Epithelial cell of prostate (primary cell): ENCODE measurements at regions not wholly inside any gene's neighbourhood (a gene's known extent, or its start where the extent isn't known, plus 50 kb on each side); places are given as distances from the start of the nearest gene placed in this dataset.
"Not testable (repeated sequence)": the region's sequence is repeated elsewhere in the genome, so short reads cannot be mapped to it uniquely, and the experiment has no call there.

Source experiments
- DNase-seq: peaks from one replicate; pipeline ENCODE4 v3.0.0-alpha.2; 2011; ENCODE audit warnings: low read depth, low spot score
- H3K27ac ChIP-seq: fragments of 450-650 bp; 2 replicates; pipeline ENCODE4 v1.5.1; 2017; ENCODE audit warnings: mild to moderate bottlenecking

DNA sequence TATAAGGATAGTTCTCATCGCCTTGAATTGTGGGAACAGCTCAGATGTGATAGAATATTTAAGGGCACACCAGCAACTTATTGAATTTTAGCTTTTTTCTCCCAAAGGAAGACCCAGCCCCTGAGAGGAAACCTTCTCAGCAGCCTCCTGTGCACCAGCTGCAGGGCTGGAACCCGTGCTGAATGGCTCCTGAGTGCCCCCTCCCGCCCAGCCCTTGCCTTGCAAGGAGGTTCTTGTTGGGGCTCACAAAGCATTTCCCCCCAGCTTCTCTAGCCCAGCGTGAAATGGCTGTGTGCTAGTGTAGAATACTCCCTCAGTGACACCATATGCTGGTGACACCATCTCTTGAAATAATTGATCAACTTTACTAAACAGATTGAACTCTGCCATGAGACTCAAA lies 1227.4 kb downstream of the TMEM121 start:
- H3K27ac ChIP-seq, DNase-seq: not testable (repeated sequence)

DNA sequence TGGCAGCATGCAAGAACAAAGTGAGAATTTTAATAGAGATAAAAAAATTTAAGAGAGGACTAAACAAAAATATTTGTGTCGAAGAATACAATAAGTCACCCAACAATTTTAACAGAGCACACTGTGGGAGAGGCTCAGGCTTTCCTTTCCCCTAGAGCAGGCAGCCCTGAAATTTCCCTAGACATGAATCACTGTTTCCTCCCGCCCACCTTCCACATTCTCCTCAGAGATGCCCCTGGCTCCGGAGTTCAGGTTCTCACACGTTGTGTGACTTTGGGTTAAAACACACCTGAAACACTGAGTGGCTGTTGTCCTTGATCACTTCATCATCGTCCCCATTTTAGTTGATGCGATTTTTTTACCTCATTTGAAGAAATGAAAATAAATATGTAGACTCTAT lies 1231.1 kb downstream of the TMEM121 start:
- DNase-seq: not testable (repeated sequence)

DNA sequence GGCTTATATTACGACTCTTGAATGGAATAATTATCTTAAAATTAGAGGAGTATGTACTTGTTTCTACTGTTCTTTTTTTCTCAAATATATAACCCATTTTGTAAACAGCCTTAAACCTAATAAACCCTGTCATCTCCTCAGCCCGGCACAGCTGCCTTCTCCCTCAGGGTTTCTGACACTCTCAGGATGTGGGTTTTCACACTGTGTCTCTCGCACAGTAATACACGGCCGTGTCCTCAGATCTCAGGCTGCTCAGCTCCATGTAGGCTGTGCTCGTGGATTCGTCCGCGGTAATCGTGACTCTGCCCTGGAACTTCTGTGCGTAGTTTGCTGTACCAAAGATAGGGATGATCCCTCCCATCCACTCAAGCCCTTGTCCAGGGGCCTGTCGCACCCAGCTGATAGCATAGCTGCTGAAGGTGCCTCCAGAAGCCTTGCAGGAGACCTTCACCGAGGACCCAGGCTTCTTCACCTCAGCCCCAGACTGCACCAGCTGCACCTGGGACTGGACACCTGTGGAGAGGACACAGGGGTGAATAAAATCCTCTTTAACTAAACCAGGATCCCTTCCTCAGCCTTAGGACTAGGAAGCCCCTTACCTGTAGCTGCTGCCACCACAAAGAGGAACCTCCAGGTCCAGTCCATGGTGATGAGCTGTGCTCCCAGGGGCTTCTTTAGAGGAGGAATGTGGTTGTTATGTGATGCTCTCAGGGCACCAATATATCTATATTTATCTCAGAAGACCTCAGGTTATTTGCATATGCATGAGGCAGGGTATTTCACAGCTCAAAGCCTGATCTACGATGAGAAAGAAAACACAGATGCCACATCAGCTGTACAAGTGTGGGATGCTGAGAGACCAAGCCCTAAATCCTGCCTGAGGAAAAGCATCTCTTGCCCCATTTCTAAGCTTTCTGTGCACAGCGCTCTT lies 1235.8 kb downstream of the TMEM121 start:
- not testable (repeated sequence) for DNase-seq

More for the DNA sequence above, 1231.1 kb downstream of the TMEM121 start:
- not testable (repeated sequence) for H3K27ac ChIP-seq

DNA sequence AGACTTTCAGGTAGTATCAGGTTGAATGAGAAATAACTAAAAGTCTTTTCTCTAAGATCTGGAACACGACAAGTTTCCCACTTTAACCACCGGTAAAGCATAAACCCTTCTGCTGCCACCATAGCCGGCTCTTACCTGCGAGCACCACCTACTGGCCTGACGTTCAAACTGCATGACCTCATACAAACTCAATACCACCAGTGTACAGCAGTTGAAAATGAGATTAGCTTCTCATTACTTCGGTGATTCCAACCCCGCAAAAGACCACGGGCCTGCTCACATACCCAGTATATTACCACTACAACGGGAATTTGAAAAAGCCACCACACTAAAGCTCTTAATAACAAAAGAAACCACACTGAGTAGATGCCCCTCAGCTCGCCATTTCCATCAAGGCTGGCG lies 1238.6 kb downstream of the TMEM121 start:
- H3K27ac ChIP-seq, DNase-seq: not testable (repeated sequence)

More for the DNA sequence above, 1235.8 kb downstream of the TMEM121 start:
- not testable (repeated sequence) for H3K27ac ChIP-seq

DNA sequence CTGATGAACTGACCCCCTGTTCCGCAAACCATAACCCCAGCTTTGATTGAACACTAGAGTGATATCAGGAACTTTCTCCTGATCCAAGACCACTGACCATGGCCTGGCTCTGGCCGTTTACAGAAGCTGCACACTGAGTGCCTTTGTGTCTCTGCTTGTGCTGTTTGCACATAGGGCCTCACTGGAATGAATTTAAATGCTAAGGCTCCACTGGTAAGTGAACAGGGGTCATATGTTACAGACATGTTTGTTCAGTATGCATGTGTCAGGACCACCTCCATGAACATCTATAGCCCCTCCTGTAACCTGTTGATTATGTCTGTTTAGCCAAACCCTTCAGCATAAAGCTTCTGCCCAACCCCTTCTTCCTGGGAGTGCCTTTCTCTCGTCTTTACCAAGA lies 1239.8 kb downstream of the TMEM121 start:
- H3K27ac ChIP-seq: no peak overlapping the region
- no peak for DNase-seq

DNA sequence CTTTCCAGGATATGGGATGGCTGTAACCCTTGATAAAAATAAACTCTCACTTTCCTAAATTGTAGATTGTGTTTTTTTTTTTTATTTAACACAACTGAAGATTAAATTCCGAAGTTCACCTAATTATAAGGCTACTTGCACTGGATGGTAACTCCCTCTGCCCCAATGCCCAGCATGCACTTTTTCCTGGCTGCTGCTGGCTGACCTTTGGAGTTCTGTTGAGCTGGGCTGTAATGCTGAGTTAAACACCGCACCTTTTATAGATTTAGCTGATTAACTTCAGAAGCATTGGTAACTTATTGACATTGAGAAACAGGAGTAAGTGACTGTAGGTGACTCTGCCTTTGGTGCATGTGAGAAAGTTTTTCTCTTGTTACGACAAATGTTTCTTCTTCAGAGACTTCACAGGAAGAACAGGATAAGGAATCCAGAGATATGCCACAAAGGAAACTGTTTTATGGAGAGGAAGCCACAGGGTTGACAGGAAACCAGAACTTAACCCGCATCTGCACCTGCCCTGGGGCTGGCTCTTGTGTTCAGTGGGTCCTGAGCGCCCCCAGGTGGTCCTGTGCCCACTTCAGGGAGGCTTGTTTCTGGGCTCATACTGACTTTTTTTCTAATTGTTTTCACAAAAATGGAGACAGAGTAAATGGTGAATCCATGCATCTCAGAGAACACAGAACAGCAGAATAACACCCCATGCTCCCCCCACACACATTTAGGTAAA lies 1240.3 kb downstream of the TMEM121 start:
- H3K27ac ChIP-seq, DNase-seq: not testable (repeated sequence)

DNA sequence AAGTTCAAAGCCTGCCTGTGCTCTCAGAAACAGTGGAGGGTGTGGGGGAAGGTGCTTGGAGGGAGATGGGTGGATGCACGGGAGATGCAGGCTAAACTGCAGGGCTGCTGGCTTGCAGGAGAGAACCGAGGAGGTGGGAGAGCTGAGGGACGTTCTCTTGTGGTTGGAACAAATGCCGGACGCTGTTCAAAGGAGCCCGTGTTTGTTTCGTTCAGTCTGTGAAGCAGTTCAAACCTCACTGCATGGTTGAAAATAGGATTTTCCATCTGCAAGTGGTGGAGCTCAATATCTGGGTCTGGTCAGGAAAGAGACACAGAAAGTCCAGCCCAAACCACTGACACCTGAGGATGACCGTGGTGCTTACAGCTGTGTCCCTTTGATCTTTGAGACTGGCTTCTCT lies 1241.8 kb downstream of the TMEM121 start:
- not testable (repeated sequence) for H3K27ac ChIP-seq, DNase-seq

DNA sequence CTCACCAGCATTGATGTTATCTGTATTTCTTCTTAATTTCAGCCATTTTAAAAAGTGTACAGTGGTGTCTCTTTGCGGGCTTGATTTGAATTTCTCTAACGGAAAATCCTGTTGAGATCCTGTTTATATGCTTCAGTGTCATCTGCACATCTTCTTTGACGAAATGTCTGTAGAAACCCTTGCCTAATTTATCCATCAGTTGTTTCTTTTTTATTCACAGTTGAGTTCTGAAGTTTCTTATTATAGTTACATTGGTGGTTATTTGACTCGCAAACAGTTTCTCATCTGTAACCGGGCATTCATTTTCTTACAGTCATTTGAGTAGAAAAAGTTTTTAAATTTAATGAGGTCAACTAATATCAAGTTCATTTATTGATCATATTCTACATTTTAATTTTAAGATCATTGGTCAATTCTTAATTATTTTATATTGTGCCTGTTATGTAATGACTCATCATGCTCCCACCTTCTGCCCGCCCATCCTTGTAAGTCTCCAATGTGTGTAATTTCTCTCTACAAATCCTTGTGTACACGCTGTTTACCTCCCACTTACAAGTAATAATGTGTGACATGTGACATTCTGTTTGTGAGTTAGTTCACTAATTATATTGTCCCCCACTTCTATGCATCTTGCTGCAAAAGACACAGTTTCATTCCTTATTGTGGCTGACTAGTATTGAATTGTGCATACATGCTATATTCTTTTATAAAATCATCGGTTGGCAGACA lies 1242.8 kb downstream of the TMEM121 start:
- not testable (repeated sequence) for DNase-seq, H3K27ac ChIP-seq

DNA sequence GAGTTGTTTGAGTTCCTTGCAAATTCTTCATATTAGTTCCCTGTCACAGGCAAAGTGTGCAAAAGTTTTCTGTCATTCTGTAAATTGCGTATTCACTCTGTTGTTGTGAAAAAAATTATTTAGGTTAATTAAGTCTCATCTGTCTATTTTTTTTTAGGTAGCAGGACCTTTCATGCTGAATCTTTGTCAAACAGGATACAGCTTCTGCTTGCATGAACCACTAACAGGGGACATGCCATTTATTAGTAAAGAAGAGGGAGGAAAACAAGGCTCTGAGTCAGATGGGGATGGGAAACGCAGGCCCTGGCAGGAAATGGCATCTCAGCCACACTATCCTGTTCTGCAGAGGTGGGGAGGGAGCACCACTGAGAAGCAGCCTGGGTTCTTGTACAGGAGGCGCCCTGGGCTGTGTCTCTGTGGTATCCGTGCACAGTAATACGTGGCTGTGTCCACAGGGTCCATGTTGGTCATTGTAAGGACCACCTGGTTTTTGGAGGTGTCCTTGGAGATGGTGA lies 1243.8 kb downstream of the TMEM121 start:
- not testable (repeated sequence) for H3K27ac ChIP-seq, DNase-seq

DNA sequence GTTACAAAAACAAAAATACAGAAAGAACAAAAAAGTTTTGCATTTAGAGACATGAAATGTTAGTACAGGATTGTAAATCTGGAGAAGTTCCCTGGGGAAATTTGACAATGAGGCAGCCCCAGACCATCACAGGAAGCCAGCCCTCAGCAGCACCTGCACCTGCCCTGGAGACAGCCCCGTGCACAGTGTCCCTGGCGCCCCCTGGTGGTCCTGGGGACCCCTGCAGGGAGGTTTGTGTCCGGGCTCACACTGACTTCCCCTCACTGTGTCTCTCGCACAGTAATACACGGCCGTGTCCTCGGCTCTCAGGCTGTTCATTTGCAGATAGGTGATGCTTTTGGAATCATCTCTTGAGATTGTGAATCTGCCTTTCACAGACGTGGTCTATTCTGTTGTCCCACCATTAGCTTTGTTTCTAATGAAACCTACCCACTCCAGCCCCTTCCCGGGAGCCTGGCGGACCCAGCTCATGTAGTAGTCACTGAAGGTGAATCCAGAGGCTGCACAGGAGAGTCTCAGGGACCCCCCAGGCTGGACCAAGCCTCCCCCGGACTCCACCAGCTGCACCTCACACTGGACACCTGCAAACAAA lies 1248.6 kb downstream of the TMEM121 start:
- not testable (repeated sequence) for DNase-seq, H3K27ac ChIP-seq

DNA sequence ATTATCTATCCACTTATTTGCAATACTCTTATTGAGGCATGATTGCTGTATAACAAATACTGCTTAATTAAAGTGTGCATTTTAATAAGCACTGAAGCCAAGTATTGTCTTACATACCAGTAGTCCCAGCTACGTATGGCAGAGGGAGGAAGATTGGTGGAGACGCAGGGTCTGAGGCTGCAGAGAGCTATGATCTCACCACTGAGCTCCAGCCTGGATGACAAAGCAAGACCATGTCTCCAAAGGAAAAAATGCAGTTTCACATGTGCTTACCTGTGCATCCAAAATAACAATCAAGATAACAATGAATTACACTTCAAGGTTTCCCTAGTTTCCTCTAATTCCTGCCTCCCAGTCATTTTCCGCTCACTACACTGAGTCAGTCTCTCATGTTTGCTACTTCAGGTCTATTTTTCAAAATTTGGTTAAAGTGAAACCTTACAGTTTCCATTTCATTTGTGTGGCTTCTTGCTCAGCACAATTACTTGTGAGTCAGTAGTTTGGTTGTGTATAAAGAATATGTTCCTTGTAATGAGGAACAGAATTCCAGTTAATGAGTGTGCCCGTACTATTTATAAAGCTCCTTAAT lies 1250.1 kb downstream of the TMEM121 start:
- no peak overlapping the region for H3K27ac ChIP-seq

DNA sequence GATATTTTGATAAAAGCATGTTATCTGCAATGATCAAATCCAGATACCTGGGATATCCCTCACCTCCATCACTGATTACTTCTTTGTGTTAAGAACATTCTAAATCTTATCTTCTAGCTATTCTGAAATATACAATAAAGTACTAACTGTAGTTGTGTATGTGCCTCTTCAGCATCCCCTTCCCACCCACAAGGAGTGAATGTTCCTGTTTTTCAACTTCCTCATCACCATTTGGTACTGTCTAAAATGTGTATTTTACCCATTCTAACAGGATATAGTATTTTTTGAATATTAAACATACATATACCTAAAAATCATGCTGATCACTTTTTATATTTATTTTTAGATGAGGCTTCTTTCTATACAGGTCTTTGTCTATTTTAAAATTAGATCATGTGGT lies 1252.6 kb downstream of the TMEM121 start:
- H3K27ac ChIP-seq: no peak overlapping the region
- DNase-seq: no peak

More for the DNA sequence above, 1250.1 kb downstream of the TMEM121 start:
- DNase-seq: no peak

DNA sequence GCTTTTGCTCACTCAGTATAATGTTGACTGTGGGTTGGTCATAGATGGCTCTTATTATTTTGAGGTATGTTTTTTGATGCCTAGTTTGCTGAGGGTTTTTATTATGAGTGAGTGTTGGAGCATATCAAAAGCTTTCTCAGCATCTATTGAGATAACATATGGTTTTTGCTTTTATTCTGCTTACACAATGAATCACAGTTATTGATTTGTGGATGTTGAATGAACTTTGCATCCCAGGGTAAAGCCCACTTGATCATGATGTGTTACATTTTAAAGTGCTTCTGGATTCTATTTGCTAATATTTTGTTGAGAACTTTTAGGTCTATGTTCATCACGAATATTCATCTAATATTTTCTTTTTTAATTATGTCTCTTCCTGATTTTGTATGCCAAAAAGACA lies 1260.3 kb downstream of the TMEM121 start:
- H3K27ac ChIP-seq: no peak overlapping the region
- no peak for DNase-seq

DNA sequence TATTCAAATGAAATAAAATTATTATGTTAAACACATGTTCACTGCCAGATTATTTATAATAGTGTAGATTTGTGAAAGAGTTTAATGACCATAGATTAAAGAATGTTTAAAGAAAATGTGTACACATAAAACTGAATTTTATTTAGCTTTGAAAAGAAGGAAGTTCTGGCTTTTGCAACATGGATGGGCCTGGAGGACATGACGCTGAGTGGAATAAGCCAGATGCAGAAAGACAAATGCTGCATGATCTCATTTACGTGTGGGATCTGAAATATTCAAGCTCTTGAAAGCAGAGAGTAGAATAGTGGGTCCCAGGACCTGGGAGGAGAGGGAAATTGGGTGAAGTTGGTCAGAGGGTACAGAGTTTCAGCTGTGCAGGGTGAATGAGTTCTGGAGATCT lies 1261.2 kb downstream of the TMEM121 start:
- DNase-seq: no peak
- no peak overlapping the region for H3K27ac ChIP-seq

DNA sequence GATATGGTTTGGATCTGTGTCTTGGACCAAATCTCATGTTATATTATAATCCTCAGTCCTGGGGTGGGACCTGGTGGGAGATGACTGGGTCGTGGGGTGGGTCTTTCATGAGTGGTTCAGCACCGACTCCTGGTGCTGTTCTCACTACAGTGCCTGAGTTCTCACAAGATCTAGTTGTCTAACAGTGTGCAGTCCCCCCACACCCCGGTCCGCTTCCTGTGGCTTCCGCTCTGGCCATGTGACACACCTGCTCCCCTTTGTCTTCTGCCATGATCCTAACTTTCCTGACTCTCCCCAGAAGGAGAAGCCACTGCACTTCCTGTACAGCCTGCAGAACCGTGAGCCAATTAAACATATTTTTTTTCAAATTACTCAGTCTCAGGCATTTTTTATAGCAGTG lies 1262.2 kb downstream of the TMEM121 start:
- H3K27ac ChIP-seq: no peak overlapping the region
- no peak for DNase-seq

DNA sequence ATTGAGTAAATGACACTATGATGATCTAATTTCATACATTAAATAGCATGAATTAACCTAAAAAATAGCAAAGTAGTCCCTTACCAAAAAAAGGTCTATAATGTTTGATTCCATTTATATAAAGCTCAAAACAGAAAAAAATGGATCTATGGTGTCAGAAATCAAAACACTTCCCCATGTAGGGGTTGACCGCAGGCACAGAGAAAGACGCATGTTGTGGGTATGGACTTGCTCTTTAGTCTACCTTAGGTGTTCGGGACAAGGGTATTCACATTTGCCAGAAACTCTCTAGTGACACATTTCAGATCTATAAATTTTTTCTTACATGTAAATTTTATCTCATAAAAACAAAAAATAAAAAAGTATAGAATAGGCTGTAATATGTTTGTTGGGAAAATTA lies 1262.9 kb downstream of the TMEM121 start:
- no peak for DNase-seq

DNA sequence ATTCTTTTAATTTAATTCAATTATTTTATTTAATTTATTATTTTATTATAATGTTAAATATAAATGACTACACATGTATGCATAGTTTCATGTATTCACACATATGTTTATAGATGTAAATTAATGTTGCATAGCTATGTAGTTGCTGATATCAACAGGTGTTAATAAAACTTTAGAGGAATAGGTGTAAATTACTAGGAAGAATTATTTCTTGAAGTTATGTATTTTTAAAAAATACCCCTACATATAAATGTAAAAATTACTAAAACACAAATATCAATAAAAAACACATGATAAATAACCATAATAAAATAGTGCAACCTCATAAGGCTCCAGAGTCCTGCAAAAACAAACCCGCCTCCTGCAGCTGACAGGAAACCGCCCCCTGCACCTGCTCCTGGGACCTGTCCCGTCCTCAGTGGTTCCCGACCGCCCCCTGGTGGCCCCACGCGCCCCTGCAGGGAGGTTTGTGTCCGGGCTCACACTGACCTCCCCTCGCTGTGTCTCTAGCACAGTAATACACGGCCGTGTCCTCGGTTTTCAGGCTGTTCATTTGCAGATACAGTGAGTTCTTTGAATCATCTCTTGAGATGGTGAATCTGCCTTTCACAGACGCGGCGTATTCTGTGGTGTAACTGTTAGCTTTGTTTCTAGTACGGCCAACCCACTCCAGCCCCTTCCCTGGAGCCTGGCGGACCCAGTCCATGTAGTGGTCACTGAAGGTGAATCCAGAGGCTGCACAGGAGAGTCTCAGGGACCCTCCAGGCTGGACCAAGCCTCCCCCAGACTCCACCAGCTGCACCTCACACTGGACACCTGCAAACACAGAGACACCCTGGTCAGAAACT lies 1264.0 kb downstream of the TMEM121 start:
- H3K27ac ChIP-seq: no peak overlapping the region
- no peak for DNase-seq

More for the DNA sequence above, 1262.9 kb downstream of the TMEM121 start:
- H3K27ac ChIP-seq: no peak overlapping the region

DNA sequence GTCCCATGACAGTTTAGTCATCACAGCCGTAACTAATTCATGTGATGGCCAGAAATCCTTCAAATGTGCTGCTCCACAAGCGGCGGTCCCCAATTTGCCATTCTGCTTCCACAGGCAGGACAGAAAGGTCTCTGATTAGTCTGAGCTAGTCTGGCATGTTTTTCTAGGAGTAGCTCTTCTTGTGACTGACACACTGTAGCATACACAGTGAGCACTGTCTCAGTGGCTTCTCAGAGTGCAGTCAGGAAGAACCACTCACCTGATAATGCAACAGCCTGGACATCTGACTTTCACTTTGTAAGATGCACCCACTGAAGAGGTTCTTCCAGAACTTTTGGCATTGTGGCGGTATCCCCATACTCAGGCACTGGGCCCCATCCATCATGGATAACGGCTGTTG lies 1266.2 kb downstream of the TMEM121 start:
- no peak overlapping the region for H3K27ac ChIP-seq
- DNase-seq: no peak

DNA sequence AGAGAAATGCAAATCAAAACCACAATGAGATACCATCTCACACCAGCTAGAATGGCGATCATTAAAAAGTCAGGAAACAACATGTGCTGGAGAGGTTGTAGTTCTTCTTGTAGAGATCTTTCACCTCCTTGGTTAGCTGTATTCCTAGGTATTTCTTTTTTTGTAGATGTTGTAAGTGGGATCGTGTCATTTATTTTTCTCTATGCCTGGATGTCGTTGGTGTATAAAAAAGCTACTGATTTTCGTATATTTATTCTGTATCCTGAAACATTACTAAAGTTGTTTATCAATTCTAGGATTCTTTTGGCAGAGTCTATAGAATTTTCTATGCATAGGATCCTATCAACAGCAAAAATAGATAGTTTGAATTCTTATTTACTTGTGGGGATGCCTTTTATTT lies 1271.8 kb downstream of the TMEM121 start:
- H3K27ac ChIP-seq, DNase-seq: not testable (repeated sequence)
